GM19438 (cell line): ENCODE measurements at regions not wholly inside any gene's neighbourhood (a gene's known extent, or its start where the extent isn't known, plus 50 kb on each side); places are given as distances from the start of the nearest gene placed in this dataset.

Experiments
- ATAC-seq: cut with Tn5 transposase; IDR thresholded peaks from one replicate; pipeline ENCODE4 v1.9.1; 2021; ENCODE audit warnings: low read depth; ENCODE audit not compliant: unreplicated experiment

DNA sequence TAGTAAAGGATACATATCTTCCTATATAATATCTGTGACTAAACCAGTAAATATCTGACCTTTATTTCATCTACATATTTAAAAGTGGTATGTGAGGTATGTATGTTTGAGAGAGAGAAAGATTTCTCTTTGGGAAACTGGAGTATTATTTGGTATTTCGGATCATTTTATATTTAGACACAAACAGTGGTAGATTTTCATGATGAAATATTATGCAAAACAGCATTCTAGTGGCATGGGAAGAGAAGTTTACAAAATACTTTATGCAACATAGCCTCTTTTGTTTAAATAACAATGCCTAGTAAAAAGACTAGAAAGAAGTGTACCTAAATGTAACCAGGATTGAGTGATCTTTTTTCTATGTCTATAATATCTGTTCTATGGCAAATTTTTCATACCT is 98.6 kb upstream of the TMEM168 start:
- no peak for ATAC-seq

DNA sequence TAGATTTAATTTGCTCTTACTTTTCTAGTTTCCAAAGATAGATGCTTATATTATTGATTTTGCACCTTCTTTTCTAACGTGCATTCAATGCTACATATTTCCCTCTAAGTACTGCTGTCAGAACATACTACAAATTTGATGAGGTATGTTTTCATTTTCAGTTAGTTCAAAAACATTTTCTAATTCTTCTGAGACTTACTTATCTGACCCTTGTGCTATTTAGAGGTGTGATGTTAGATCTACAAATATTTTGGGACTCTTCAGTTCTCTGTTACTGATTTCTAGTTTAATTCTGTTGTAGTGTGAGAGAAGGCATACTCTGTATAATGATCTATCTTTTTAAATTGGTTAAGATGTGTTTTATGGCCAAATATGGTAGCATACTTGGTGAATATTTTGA is 97.8 kb upstream of the TMEM168 start:
- no peak for ATAC-seq

DNA sequence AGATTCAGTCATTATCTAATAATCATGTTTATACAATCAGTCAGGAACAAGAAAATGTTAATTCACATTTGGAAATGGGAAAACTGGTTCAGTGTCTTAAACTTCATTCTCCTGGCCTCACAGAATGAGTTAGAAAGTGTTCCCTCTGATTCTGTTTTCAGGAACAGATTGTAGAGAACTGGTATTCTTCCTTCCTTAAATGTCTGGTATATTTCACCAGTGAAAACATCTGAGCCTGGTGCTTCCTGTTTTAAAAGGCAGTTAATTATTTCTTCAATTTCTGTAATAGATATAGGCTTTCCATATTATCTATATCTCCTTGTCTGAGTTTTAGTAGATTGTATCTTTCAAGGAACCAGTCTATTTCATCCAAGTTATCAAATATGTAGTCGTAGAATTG is 97.1 kb upstream of the TMEM168 start:
- ATAC-seq: no peak

DNA sequence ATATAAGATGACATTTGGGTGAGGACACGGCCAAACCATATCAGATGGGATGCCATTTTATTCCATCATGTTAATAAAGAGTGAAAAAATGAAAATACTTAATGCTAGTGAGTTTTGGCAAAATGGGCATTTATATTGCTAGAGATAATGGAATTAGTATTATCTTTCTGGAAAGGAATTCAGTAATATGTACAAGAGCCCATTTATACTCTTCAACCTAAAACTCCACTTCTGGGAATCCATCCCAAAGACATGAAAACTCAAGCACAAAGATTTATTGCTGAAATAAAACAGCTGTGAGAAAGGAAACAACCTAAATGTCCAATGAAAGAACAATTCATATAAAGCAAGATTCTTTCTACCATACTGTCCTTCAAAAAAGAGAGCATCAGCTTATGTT is 96.0 kb upstream of the TMEM168 start:
- ATAC-seq: no peak

DNA sequence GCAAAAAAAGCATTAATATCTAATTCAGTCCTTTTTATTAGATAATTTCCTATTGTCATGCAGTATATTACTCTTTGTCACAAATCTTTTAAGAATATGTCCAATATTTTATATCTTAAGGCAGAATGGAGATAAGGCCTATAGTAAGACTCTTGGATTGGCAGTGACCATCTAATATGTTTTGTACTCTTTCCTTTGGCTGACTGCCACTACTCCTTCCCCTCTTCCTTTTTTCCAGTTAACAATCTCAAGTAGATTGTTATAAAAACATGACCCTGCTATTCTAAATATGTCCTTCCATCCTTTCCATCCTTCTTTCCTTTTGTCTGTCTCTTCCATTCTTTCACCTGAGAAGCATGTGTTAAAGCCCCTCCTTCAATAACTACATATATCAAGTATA is 92.8 kb upstream of the TMEM168 start:
- ATAC-seq: no peak

DNA sequence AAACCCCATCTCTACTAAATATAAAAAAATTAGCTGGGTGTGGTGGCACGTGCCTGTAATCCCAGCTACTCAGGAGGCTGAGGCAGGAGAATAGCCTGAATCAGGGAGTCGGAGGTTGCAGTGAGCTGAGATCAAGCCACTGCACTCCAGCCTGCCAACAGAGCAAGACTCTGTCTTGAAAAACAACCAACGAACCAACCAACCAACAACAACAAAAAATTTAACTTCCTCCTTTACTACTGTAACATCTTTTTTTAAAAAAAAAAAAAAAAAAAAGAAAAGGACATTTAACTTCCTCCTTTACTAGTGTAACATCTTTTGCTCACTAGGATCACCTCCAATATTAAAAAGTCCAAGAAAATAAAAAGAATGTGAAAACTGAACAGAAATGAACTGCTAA is 92.3 kb upstream of the TMEM168 start:
- no peak for ATAC-seq

DNA sequence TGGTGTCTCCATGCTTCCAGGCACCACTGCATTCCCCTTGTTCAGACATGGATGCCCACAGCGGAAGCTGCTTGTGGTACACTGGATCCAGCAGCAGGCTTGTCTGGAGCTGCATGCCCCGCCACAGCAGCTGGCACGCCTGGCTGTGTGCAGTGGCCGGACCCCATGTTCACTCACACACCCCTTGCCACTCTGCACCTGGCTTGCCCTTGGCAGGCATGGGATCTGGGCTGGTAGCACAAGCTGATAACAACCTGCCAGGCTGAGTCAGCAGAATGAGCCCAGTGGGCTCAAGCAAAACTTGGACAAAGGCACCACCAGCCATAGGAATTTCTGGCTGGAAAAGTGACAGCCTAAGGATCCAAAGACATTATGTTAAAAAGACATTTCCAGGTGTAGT is 91.8 kb upstream of the TMEM168 start:
- no peak for ATAC-seq

DNA sequence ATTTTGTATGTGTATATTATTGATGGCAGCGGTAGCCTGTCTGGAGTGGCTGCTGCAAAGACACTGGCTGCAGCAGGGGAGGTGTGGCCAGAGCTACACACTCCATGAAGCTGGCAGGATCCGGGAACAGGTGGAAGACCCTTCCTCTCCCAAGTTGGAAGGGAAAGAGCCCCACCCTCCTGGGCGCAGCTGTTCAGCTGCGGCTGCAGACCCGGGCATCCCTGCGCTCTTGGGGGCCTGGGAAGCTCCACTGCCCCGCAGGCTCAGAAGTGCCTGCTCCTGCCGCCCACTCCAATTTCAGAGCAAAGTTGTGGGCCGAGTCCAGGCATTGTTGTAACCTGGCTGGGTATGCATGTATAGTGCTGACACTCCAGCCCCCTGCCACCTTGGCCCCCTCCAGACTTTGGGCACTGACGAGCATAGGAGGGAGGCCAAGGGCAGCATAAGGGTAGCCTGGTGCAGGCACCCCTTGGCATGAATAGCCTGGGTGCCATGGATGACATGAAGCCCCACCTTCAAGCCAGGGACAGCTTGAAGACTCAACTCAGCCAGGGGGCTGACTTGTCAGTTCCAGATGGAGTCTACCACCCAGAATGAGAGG is 90.7 kb upstream of the TMEM168 start:
- no peak for ATAC-seq

DNA sequence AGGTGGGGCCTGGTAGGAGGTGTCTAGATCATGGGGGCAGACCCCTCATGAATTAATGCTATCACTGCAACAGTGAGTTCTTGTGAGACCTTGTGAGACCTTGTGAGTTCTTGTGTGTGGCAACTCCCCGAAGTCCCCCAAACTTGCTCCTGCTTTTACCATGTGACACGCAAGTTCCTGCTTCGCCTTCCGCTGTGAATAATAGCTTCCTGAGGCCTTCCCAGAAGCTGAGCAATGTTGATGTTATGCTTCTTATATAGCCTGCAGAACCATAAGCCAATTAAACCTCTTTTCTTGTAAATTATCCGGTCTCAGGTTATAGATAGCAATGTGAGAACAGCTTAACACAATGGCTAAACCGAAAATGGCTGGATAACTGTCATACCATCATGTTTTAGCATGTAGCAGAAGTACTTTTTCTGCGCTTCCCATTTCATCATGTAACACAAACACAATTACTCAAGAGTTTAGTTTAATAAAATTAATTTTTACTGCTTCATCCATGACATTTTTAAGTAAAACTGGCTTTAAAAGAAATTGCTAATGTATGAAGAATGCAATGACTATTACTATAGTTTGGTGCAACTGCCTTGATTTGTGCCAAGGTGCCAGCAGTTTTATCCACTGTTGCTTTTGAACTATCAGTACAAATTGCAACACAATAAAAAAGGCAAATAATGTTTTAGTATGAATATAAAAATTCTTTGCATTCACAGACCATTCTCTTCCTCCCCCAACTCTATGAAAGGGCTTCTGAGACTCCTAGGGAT is 87.7 kb upstream of the TMEM168 start:
- no peak for ATAC-seq

DNA sequence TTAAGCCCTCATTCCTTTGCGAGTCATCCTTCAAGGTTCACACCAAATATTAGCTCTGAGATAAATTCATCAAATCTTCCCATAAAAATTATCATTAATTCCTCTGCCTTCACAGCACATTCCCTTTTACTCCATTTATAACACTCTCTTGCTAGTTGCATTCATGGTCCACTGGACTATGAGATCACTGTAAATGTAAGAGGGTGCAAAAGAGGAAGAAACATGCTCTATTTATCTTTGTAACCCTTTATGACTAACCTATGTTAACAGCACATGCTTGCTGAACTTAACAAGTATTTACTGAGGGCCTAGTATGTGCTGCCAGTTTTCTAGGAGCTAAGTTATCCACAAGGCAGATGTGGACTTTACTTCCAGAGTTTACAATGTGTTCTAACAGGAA is 86.7 kb upstream of the TMEM168 start:
- no peak for ATAC-seq

DNA sequence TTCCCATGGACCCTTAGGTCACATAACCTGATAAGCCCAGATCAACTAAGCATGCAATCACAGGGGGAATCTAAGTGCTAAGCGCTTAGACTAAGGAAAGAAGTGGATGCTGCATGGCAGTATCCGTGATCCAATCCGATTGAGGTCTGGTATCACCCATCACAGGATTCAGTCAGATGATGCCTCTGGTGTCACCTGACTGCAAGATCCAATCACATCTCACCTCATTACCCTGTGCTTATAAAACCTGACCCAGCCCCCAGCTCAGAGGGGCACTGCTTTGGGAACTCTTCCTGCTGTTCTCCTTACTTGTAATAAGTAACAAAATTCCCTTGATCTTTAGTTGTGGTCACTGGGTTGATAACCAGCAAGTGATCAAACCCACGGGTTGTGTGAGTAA is 84.7 kb upstream of the TMEM168 start:
- no peak for ATAC-seq

DNA sequence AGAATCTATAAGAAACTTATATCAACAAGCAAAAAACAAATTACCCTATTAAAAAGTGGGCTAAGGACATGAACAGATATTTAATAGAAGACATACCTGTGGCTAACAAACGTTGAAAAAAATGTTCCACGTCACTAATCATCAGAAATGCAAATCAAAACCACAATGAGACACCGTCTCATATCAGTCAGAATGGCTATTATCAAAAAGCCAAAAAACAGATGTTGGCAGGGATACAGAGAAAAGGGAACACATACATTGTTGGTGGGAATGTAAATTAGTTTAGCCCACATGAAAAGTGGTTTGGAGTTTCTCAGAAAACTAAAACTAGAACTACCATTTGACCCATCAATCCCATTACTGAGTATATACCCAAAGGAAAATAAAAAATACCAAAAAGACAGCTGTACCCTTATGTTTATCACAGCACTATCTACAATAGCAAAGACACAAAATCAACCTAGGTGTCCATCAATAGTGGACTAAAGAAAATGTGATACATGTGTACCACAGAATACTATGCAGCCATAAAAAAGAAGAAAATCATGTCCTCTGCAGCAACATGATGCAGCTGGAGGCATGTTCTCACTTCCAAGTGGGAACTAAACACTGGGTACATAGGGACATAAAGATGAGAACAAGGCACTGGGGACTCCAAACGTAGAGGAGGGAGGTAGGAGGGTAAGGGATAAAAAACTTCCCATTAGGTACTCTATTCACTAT is 83.8 kb upstream of the TMEM168 start:
- no peak for ATAC-seq

DNA sequence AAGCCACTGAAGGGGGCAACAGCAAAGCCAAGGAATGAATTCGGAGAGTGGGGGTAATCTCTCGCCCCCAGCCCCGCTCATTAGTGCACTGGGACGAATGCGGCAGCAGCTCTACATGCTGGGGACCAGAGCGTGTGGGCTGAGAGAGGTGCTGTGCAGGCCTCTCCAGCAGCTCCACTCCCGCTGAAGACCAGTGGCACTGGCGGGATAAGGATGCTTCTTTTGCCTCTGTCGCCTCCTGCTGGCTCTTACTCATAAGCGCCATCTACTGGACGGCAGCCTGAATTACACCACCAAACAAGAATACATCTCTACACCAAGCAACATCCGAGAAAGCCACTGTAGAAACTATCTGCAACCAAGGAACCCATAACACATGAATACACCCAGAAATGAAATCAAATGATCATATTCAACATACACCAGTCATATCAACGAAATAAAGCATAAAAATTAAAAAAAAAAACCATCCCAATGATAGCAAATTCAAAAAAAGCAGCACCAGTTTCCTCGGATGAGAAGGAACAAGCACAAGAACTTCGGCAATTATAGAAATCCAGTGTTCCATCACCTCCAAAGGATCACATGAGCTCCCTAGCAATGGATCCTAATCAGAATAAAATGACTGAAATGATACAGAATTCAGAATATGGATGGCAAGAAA is 79.0 kb upstream of the TMEM168 start:
- no peak for ATAC-seq

DNA sequence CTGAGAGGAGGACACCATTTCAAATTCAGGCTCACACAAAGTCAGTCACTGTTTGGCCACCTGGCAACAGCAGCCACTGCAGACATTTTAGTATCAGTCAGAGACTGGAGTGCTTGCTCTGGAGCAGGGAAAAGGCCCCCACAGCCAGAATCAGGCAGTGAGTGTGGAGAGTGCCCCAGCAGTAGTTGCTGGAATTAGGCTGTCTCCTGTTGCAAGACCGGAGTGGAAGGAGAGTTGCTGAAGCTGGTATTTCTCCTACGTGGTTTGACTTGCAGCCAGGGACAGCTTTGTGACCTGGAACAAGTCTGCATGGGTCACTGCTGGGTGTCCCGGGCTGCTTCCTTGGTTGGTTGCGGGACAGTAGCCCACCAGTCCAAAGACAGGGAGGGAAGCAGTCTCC is 78.4 kb upstream of the TMEM168 start:
- ATAC-seq: no peak

DNA sequence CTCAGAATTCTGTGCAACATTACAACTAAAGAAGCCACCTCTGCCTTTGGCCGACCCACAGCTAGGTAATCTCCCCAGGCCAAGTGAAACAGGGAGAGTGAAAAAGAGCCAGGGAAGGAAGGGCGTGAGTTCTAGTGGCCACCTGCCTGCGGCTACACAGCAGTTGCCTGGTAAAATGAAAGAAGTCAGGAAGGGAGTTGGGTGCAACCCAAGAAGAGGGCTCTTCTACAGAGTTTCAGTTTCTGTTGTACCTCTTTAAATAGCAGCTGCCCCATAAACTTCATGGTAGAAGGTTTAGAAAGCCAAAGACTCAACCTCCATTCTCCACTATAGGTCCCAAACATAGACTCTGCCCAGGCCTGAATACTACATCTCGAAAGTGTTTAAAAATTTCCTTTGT is 76.2 kb upstream of the TMEM168 start:
- ATAC-seq: peak; percentile 99

DNA sequence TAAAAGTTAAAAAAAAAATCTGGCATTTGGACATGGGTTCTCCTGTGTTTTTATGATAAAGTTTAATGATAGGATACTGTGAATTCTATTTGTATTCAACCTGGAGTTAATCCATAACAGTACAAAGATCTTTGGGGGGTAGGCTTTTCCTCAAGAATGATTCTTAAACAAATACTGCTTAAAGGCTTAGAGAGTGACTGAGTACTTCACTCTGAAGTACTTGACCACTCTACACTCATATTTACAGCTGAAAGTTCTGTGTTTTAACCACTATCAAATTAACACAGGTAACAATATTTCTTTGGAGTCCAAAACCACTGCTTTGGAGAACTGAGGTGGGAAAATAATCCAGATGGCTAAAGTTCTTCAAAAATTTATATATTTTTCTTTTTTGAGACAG is 74.2 kb upstream of the TMEM168 start:
- ATAC-seq: no peak

DNA sequence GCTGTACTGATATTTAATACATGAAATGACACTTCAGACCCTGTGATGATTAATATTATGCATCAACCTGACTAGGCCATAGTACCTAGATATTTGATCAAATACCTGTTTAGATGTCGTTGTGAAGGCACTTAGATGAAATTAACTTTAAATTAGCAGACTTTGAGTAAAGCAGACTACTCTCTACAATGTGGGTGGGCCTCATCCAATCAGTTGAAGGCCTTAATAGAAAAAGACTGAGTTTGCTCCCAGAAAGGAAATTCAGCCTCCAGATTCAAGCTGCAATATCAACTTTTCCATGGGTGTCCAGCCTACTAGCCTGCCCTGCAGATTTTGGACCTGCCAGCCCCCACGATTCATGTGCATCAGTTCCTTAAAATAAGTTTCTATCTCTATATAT is 68.6 kb upstream of the TMEM168 start:
- ATAC-seq: no peak

DNA sequence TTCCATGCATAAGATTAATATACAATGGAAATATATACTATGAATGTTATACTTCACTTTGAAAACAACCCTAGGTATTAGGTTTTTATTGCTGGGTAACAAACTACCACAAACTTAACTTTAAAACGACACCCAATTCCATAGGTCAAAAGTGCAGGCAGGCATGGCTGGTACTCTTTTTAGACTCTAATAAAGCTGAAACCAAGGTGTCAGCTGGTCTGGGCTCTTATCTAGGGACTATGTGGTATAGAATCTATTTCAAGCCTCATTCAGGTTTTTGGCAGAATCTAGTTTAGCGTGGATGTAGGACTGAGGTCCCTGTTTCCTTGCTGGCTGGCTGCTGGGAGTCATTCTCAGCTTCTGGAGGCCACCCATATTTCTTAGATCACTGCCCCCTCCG is 65.0 kb upstream of the TMEM168 start:
- ATAC-seq: no peak

DNA sequence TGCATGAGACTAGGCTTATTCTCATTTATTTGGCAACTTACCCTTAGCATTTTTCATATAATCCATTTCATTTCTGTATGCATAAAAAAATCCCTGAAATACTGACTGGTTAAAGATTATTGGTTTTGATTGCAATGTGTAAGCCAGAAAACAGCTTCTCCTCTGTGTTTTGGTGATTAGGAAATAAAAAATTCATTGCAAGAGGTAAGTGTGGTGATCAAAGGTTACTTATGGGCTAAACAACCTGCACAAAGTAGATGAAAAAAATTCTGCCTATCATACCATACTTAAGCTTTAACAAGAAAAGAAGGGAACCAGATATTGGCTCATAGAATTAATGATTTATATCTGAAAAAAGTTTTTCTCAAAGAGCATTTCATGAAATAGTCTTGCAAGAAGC is 64.0 kb upstream of the TMEM168 start:
- ATAC-seq: no peak

DNA sequence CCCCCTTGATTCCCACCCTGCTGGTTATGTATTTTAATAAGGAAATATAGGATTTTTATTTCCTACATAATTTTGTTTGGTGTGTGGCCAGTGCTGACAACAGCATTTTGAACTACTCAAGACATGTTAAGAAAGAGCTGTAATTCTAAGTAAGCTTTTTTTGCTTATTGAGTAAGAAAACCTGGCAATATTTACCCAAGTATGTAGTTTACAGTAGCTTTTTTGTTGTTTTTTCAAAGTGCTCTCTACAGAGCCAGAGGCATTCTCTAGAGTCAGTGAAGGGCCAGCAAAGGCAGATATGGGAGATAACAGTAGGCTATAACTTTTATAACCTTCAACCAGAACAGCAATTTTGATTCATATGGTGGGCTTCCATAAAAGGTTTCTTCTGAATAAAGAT is 63.2 kb upstream of the TMEM168 start:
- ATAC-seq: no peak

DNA sequence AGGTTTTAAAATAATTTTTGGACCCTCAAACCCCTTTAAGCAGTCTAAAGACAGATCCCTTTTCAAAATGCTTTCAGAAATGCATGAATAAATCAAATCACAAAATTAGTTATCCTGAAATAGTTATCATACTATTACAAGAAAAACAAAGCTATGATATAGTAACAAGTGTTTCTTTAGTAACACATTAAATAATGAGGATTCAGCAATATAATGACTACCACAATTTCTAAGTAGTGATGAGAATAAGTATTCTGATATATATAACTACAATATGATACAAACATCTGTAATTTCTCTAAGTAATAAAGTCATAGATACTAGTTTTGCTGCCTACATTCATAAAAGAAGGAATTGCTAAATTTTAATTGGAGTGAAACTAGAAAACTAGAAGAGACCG is 53.0 kb upstream of the TMEM168 start:
- no peak for ATAC-seq
